K562 (cell line): ENCODE measurements at regions not wholly inside any gene's neighbourhood (a gene's known extent, or its start where the extent isn't known, plus 50 kb on each side); places are given as distances from the start of the nearest gene placed in this dataset.

Experiments used
- E2F4 ChIP-seq: sonication (generic); formaldehyde crosslinking; IDR thresholded peaks from 2 replicates; pipeline ENCODE4 v1.8.0; 2022; ENCODE audit warnings: mild to moderate bottlenecking, low read depth, missing genetic modification reagents
- JUND ChIP-seq, 2 experiments: IDR thresholded peaks; 2 replicates in 1 of 2; 3 replicates in 1 of 2; pipeline ENCODE4 v1.6.1; 2011; ENCODE audit warnings: borderline replicate concordance in 2 of 2, low read depth in 2 of 2, low read length in 2 of 2, improper control_type of control experiment in 1 of 2, missing biosample characterization in 1 of 2, missing genetic modification characterization in 1 of 2, missing genetic modification reagents in 1 of 2
- MXI1 ChIP-seq: IDR thresholded peaks from 2 replicates; pipeline ENCODE4 v1.6.1; 2011; ENCODE audit warnings: low read depth, mild to moderate bottlenecking, improper control_type of control experiment, low read length
- MYC ChIP-seq, 2 experiments: fragments of 250-450 bp in 1 of 2; sonication (Bioruptor Pico) in 1 of 2; IDR thresholded peaks; 2 replicates each; pipeline versions ENCODE4 v1.5.1 to v1.6.1; 2012 to 2021; ENCODE audit warnings: low read depth in 2 of 2, borderline replicate concordance in 1 of 2, improper control_type of control experiment in 1 of 2, low read length in 1 of 2, mild to moderate bottlenecking in 1 of 2, moderate library complexity in 1 of 2
- SAFB2 ChIP-seq: fragments of 200-400 bp; formaldehyde crosslinking; IDR thresholded peaks from 2 replicates; pipeline ENCODE4 v1.6.1; 2018; ENCODE audit warnings: borderline replicate concordance, low read length, low read depth, moderate library complexity; ENCODE audit not compliant: severe bottlenecking
- SP2 ChIP-seq: IDR thresholded peaks from 2 replicates; pipeline ENCODE4 v1.6.1; 2011; ENCODE audit warnings: mild to moderate bottlenecking, low read depth, low read length, moderate library complexity; ENCODE audit not compliant: poor library complexity, severe bottlenecking; ENCODE audit errors: extremely low read depth
- ZNF232 ChIP-seq: sonication (generic); formaldehyde crosslinking; IDR thresholded peaks from 2 replicates; pipeline ENCODE4 v1.8.0; 2022; ENCODE audit warnings: mild to moderate bottlenecking, missing genetic modification reagents
- ZNF354B ChIP-seq: fragments of 250-450 bp; sonication (Bioruptor Pico); IDR thresholded peaks from 2 replicates; pipeline ENCODE4 v1.4.0; 2020
- ZNF518B ChIP-seq: fragments of 250-450 bp; sonication (Bioruptor Pico); IDR thresholded peaks from 2 replicates; pipeline ENCODE4 v1.5.0; 2021; ENCODE audit warnings: mild to moderate bottlenecking, moderate library complexity

- TF ChIP-seq ZNF518B (CRISPR knock-in tag): no peak
- no peak for TF ChIP-seq MYC (IDR thresholded peaks at IDR 0.05; ENCODE audit: low read depth, low read length)
- TF ChIP-seq MYC (CRISPR knock-in tag; IDR thresholded peaks at IDR 0.05; ENCODE audit: borderline replicate concordance, low read depth): no peak
- no peak for TF ChIP-seq ZNF232 (CRISPR knock-in tag)
- no peak for TF ChIP-seq SAFB2
- no peak for TF ChIP-seq MXI1
- no peak for TF ChIP-seq E2F4 (CRISPR knock-in tag)
- TF ChIP-seq SP2: no peak
- TF ChIP-seq ZNF354B (CRISPR knock-in tag): no peak
- TF ChIP-seq JUND (IDR thresholded peaks at IDR 0.05; ENCODE audit: borderline replicate concordance, low read depth, low read length): no peak
- no peak for TF ChIP-seq JUND (tag; IDR thresholded peaks at IDR 0.05; ENCODE audit: borderline replicate concordance, low read depth, low read length)
Observed at GRCh38 chr5:36378551-36378950, 76.8 kb upstream of the RANBP3L start.
